SIG-M5 (cell line): ENCODE measurements at regions not wholly inside any gene's neighbourhood (a gene's known extent, or its start where the extent isn't known, plus 50 kb on each side); places are given as distances from the start of the nearest gene placed in this dataset.

ENCODE experiments used
- DNase-seq: peaks from one replicate; lab custom pipeline; 2025; lab: John Stamatoyannopoulos, UW

DNA sequence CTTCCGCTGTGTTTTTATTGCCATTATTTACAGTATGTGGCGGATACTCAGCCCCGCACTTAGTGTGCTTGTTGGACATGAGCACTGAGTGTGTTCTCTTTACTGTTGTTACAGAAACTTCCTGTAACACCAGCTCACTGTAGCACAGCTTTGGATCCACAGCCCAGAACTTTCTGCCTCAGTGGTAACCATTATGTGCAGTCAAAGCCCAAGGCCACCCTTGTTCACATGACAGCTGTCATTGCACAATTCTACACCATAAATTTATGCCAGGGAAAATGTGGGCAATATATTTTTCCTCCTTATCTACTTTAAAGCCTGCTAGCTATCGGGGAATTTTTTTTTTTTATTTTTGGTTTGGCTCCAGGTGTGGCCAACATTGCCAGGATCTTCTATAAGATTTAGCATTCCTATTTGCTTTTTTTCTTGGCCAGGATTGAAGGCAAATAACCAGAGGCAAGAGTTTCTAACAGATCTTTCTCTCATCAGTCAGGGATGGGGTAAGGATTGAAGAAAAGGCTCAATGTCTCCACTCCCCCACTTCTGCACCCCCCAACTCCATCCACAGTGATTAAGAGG, 176.0 kb upstream of the PELI2 start:
- no peak for DNase-seq

DNA sequence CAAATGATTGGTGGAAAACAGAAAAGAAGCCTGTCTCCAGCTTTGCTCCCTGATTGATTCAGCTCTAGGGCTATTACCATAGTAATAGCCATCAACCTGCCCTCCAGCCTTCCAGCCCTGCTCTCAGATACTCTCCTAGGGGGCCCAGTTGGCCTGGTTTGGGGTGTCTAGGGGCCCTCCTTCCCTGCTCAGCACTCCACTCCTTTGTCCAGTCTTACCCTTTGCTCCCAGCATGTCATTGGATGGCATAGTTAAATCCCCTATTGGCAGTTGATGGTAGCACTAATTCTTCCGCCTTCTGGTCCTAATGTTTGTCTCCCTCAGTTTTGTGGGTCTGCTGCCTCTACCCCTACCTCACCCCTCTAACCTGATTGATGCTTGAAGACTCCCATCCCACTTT, 175.4 kb upstream of the PELI2 start:
- DNase-seq = no peak

DNA sequence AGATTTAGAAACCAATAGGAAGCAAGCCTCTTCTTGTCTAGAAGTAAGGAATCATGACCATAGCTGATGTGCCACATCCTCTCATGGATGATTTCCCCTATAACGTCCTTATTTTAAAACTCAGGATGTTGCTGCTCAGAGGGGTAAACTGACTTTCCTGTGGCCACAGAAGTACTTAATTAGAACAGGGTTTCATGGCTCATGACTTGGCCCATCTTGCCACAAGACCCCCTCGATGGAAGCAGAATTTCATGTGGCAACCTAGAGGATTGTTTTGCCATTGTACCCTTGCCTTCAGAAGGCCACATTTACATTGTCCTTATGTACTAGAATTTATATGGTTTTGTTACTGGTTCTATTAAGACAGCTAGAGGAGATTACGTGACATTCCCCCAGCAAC, 173.5 kb upstream of the PELI2 start:
- no peak for DNase-seq

DNA sequence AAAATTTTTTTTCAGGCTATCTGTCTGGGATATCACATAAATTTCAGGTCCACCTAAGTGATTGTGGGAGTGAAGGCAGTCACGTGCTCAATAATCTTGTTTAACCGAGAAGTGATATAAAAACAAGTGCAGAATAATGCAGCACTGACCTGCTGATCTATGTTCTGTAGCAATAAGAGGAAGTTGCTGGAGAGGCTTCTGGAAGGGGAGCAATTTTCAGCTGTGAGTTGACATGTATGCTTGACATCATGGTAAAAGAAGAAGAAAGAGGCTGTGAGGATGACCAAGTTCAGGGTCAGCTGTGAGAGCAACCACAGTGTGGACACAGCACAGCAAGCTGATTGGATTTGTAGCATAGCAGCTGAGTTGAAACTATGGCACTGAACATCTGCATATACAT, 172.0 kb upstream of the PELI2 start:
- DNase-seq = no peak

DNA sequence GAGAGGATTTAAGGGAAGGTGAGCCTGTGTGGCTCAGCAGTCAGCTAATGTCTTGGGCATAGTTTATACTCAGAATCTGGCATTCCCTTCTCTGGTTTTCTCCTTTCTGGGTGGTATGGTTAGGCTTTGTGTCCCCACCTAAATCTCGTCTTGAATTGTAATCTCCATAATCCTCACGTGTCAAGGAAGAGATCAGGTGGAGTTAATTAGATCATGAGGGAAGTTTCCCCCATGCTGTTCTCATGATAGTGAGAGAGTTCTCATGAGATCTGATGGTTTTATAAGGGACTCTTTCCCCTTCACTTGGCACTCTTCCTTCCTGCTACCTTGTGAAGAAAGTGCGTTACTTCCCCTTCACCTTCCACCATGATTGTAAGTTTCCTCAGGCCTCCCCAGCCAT, 169.8 kb upstream of the PELI2 start:
- DNase-seq = no peak

DNA sequence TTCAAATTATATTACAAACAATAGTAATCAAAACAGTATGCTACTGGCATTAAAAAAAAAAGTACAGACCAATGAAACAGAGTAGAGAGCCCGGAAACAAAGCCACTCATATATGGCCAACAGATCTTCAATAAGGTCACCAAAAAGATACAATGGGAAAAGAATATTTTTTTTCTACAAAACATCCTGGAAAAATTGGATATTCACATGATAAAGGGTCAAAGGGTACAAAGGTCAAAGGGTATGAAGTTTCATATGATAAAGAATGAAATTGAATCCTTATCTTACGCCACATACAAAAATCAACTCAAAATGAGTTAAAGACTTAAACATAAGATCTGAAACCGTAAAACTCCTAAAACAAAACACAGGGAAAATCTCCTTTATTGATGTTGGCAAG, 168.5 kb upstream of the PELI2 start:
- no peak for DNase-seq

DNA sequence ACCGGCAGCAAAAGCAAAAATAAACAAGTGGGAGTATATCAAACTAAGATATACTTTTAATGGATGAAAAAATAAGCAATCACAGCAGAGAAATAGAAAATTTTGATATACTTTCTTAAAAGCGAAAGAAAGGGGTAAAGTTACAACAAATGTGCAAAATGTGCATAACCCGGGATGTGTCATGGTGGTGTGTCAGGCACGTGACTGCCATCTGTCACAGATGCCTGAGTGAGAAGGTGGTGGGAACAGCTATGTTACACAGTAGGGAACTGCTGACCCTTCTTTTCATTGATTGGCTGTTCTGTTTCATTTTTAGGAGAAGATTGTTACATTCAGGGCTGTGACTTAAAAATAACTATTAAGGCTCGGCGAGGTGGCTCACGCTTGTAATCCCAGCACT, 168.1 kb upstream of the PELI2 start:
- no peak for DNase-seq

DNA sequence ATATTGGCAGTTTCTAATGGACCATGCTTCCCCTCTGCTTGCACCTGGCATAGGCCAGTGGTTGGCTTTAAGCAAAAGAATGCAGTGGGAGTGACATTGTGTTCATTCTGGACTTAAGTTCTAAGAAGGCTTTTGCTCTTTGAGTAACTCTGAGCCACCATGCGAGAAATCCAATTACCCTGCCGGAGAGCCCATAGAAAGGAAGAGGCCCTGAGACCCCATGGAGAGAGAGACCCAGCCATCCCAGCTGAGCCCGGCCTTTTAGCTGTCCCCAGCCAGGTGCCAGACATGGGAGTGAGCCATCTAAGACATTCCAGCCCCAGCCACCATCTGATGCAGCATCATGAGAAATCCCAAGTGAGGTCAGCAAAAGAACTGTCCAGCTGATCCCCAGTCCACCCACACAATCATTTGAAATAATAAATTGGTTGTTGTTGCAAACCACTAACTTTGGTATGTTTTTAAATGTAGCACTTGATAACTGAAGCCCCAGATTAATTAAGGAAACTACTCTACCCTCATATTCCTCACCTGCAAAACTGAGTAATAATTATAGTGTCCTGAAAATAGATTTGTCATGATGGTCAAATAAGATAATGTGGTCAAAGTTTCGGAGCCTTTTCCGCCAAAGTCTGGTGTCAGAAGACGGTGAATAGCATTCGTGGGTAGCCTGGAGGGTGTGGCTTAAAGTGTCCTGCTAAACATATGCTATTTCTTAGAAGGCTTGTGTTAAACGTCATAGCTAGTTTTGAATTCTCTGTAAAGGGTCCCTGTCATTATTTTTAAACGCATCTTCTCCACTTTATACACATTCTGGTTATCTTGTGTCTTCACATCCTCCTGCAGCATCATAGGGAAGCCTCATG, 166.6 kb upstream of the PELI2 start:
- no peak for DNase-seq

DNA sequence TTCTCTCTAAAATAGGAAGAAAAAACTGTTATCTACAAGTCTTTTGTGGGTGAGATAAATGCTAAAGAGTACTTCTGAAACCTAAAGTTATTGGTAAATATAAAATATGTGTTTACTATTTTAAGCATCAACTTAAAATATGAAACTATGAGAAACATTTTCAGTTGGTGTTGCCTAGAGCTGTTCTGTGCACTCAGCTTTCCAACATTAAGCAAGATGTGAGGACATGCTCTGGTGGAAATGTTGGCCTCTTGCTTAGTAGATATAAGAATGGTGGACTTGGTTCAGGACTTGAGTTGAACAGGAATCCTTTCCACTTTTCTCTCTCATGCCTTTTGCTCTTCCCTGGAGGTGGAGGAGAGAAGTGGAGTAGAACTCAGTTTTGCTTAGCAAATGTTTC, 164.1 kb upstream of the PELI2 start:
- no peak for DNase-seq

DNA sequence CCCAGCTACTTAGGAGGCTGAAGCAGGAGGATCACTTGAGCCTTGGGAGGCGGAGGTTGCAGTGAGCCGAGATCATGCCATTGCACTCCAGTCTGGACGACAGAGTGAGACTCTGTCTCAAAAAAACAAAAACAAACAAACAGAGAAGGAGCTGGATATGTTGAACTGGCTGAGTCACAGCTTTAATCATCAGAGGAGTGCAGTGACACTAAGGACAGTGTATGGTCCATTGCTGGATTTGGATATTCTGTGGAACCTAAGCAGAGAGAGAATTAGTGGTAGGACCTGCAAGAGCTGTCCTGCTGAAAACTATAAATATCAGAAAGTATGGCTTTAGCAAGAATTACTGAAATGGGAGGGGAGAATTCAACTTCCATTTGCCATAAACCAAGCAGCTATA, 163.0 kb upstream of the PELI2 start:
- DNase-seq = no peak

DNA sequence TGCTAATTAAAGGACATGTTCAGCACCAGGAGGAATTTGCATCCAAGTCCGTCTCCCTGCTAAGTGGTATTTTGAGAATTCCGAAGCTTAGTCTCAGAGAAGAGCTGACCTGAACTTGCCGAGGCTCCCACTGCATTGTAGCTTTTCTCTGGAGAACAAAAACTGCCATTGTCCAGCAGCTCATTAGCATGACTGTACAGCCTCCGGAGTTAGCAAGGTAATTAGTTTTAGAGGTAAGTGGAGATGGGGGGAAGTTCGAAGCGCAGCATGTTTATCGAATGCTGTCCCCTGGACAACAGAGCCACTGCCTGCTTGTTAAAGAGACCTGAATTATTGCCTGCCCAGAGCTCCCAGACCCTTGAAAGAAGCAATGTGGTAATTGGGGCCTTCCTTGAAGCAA, 160.3 kb upstream of the PELI2 start:
- no peak for DNase-seq

DNA sequence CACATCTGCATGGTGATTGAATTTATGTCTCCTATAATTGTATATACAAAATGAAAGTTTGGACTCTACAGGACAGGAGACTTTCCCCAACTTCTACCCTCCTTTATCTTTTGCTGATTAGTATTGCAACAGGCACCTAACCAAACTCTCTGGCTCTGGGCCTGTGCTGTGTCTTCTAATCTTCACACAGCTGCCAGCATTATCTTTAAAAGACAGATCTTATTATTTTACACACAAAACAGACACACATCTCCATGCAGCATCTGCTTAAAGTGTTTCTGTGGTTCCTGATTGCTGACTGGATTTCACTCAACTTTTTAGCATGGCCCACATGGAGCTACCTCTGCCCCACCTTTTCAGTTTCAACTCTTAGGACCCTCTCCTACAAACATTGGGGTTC, 154.9 kb upstream of the PELI2 start:
- DNase-seq = no peak

DNA sequence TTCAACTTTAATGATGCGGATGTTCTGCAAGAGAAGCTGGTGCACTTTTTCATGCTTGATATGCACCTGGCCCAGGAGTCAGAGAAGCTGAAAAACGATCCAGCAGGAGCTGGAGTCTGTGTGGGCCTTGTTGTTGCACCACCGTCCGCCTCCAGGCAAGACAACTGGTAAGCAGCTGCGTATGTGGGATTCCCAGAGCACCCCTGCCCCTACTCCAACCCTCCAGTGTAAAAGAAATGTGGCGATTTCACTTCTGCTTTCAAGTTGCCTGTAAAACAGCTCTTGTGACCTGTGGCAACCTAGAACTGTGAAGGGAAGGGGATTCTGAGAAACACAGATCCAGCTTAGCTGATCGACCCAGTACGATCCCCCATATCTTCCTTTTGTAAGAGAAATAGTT, 154.1 kb upstream of the PELI2 start:
- DNase-seq = no peak

DNA sequence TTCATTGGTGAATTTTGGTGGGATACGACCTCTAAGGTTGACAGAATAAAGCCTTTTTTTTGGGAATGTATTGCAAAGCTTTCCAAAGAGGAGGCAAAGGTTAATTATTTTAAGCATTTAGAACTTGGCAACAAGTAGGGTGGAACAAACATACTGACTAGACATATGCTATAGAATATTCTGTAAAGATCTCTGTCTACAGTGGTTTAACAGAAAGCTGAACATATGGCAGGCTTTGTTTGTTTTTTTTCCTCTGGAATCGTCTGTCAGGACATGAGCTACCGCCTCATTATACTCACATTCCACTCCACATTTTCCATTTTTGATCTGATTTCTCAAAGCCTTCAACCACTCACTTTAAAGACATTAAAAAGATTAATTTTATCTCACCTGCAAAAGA, 153.4 kb upstream of the PELI2 start:
- DNase-seq = no peak

DNA sequence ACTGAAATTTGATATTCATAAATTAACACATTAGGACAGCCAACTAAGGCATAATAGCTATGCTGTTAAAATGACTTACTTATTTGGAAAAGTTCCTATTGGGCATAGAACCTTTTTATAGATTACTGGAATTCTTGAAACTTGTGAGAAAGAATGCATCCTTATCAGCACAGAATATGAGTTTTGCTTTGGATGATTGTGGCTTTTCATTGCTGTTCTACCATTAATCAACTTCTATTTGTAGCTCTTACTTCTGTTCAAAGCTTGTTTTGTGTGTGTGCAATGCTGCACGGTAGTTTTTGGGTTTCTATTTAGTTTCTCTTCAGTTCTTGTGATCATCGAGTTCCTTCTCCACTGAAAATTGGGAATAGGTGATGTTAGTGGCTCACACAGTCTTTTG, 152.4 kb upstream of the PELI2 start:
- no peak for DNase-seq

DNA sequence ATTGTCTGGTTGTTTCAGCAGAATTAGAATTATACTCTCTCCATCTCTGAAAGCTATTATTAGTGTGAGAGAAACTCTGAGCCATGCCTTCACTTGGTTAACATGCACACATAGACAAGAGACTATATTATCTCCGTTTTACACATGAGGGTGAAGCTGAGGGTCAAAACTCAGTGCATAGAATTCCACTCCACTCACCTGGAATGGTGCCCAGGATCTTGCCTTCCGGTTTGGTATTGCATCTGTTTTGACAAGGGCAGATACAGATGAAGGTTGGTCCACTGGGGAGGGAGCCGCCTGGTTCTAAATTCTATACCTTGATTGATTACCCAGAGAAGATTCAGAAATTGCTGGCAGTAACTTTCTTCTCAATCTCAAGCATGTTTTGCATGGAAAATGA, 149.5 kb upstream of the PELI2 start:
- DNase-seq = no peak

DNA sequence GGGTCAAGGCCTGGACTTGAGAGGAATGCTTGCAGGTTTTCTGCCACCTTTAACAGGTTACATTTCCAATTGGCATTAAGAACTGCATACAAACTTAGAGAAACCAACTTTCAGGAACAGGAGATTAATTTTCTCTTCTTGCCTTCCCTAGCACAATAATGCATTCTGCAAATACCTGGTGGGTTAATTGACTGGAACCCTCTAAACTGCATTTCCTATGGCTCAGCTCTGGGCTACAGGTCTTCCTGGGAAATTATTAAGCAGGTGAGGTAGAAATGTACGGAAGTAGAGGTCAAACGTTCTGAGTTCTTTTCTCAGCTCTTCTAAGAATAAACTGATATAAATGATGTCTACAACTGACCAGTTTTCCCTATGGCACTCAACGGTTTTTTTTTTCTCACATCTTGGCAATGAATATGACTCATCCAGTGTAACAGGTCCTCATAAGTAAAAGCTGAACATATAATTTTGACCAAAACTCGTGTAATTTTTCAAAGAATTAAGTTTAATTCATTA, 144.9 kb upstream of the PELI2 start:
- no peak for DNase-seq

DNA sequence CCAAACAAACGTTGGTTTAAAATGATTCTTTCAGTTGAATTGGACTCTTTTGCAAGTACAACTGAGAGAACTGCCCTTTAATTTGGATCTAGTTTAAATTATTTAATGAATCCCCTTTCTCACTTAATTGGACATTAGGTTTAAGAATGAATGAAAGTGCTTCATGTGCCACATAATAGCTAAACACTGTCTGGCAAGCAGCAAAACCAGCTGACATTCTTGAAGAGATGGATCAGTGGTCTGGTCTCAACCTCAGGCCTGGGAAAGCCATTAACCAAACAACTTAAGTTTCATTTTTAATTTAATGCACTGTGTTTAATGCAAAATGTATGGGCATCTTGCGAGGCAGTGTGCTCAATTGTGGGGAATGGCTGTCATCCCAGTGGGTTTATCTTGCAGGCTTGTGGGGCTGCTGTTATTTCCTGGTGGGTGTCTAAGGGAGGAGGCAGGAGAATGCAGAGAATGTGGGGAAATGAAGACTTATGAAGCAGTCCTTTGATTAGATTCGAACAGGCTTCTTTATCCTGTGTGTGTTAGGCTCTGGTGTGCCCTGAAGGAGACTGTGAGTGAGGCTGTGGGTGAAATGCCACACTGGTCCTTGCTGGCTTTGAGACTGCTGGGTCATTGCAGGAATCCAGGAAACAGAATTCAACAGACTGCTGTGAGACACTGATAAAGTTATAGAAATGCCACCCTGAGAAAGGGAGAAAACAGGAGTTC, 144.1 kb upstream of the PELI2 start:
- no peak for DNase-seq

DNA sequence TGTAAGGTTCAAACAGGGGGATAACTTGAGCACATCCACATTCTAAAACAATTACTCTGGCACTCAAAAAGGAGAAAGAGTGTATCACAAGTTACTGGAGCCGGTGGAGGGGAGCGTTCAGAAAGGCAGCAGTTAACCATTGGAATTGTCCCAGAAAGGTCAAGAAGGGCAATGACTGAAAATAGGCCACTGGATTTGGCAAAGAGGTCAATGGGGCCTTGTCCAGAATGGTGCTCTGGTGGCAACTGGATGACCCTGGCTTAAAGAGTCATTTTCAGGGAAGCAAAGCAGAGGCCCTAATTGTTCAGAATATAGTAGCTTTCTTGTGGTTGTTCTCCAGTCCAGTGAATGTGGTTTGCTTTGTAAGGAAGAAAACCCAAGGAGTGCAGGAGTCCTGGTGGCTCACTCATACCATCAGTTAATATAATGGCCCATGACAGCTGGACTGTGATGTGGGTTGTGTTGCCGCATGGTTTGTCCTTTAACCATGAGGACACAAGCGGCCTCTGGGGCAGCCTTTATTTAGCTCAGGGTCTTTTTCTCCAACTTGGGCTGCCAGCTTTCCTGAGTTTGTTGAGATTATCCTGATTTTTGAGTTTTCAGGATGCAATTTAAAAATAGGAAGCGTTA, 142.8 kb upstream of the PELI2 start:
- no peak for DNase-seq

DNA sequence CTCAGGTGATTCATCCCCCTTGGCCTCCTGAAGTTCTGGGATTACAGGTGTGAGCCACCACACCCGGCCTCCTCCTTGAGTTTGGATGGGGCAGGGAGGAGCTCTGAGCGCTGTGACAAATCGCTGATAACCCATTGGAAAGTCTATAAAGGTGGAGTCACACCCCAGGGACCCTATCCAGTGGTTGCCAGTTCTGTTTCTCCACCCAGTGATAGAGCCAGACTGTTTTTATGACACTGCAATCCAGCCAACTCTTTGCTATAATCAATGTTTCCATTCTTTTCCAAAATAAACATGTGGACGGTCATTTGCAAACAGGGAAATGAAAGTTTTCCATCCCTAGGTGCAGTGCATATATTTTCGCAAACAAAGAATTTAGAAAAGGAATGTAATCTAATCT, 142.0 kb upstream of the PELI2 start:
- DNase-seq = no peak

DNA sequence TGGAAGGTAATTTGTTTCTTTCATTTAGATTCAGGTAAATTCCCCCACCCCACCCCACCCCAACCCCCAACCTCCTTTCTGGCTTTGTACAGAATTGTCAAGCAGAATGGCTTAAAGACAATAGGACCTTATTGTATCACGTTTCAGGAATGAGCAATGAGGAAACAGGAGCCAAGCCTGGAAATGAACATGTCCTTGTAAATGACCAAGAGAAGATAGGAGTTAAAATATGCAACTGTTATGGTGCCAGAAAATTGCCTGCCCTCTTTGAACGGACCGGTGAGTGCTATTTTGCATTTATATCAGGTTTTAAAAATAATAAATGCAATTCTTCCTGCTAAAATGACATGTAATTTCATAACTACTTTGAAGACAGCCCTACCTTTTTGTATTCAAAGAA, 141.6 kb upstream of the PELI2 start:
- no peak for DNase-seq

DNA sequence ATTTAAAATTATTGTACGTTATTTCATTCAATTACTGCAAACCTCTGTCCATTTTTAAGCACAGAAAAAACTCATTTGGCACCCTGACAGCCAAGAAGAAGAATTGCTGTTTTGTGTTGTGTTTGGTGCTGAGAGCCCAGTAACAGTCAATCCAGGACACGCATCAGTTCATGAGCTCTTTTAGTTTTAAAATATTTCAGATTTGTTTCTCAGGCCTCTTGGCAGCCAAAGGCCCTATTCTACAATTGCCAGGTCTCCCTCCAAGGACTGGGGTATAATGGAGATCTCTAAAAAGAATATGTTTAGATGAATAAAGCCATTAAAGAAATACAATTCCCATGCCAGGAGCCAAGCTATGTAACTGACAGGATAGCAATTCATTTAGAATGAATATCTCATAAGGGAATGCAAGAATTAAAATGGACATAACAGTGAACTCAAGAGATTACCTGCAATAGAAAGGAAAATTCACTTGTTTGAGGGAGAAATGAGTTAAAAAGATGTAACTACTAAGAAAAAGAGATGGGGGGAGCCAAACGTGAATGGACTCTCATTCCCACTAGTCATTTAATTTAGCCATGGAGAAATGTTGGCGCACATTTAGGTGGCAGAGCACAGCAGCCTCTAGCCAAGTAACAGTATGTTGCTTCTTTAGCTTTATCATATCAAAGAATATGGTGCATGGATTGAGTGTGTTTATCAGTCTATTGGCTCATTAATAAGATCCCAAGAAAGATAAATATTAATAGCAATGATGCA, 140.6 kb upstream of the PELI2 start:
- DNase-seq = no peak
